Skeletal muscle tissue (tissue), 3 donors: ENCODE measurements at regions not wholly inside any gene's neighbourhood (a gene's known extent, or its start where the extent isn't known, plus 50 kb on each side); places are given as distances from the start of the nearest gene placed in this dataset.
A peak's percentile ranks its signal among the peaks of the same experiment; 100 is the strongest.

Source experiments
- H3K27ac ChIP-seq: one replicate; pipeline ENCODE4 v1.7.0; 2013; ENCODE audit warnings: mild to moderate bottlenecking, low read depth, low read length, inconsistent platforms
- H3K27me3 ChIP-seq, 3 donors: one replicate each; pipeline ENCODE4 v1.7.0; 2013; ENCODE audit warnings: low read length in 3 of 3; ENCODE audit not compliant: control insufficient read depth in 3 of 3, insufficient read depth in 3 of 3
- H3K36me3 ChIP-seq, 3 donors: one replicate each; pipeline ENCODE4 v1.7.0; 2013; ENCODE audit warnings: low read length in 3 of 3; ENCODE audit not compliant: control insufficient read depth in 3 of 3, insufficient read depth in 3 of 3
- H3K4me1 ChIP-seq, 3 donors: one replicate each; pipeline ENCODE4 v1.7.0; 2013; ENCODE audit warnings: low read length in 3 of 3, mild to moderate bottlenecking in 3 of 3; ENCODE audit not compliant: control insufficient read depth in 3 of 3, insufficient read depth in 3 of 3
- H3K4me3 ChIP-seq, 3 donors: one replicate each; pipeline ENCODE4 v1.7.0; 2013; ENCODE audit warnings: low read length in 3 of 3
- H3K9ac ChIP-seq, 3 donors: one replicate each; pipeline ENCODE4 v1.7.0; 2013; ENCODE audit warnings: low read length in 3 of 3, mild to moderate bottlenecking in 3 of 3, moderate library complexity in 2 of 3, low read depth in 1 of 3
- H3K9me3 ChIP-seq, 3 donors: one replicate each; pipeline ENCODE4 v1.7.0; 2013; ENCODE audit warnings: low read length in 3 of 3; ENCODE audit not compliant: control insufficient read depth in 3 of 3
- donor health status: Osteomylitis.

DNA sequence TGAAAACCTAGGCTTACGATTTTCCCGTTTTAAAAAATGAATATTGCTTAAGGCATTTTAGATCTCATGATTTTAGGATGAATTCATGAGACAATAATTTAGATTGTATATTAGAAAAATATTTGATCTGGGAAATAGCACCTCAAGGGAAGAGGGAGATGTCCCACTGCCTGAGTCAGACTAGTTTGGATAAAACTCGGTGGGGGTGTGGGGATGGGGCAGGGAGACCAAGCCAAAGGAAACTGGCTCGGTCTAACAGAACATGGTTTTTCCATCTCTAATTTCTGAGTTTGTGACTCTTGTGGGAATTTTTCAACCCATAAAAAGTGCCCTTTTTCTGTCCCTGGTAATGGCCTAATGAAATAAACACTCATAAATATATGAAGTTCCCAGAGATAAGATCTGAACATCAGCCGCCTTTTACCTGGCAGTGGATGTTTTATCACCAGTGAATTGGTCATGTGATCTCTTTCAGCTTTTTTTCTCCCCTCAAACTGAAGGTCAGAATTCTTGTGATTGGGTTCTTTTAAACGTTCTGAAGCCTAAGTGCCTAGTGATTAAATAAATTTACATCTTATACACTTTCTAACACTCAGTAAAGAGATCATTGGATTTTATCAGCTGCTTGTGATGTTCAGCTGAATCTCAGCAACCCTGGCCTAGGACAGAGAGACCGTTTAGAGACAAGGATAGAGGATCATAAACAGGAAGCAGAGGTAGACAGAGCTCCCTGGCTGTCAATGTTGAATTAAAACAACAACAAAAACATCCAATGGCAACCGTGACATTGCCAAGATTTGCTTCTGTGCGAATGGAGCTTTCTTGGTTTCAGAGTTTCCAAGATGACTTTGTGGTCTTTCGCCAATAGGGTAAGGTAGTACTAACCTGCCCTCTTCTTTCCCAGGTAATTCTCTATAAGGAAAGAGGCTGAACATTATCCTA is 1038.2 kb downstream of the MCTP2 start:
- H3K9me3 ChIP-seq: no peaks in the 10 kb centered on the region
- H3K36me3 ChIP-seq: no peaks in the 10 kb centered on the region
- H3K27me3 ChIP-seq: no peaks in the 10 kb centered on the region
- no peak overlapping the region for H3K9ac ChIP-seq
- H3K27ac ChIP-seq: peak overlapping the region; percentile 64
- no peak overlapping the region for H3K4me3 ChIP-seq
- H3K4me1 ChIP-seq: peaks cover 0 to 14% (median 2%) of the 10 kb centered on the region in 3 donors

DNA sequence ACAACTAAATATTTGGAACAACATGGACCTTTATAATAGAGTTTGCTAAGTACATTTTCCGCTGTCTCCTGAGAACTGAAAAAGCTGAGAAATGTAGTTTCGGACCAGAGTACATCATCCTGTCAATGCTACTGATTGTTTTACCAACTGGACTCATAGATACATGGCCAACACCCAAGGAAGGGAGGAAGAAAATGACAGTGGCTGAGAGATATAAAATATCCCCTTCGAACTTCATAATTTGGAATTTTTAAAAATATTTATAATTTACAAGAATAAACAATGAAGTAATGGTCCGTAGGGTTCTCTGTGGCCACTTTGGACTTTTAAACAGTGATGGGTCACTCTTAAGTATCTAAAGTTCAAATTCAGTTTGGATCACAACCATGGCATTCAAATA is 1042.7 kb downstream of the MCTP2 start:
- Histone ChIP-seq H3K9me3 (no peaks in the 10 kb centered on the region), H3K27me3 (no peaks in the 10 kb centered on the region), H3K27ac (no peak overlapping the region), H3K4me1 (peaks cover 0 to 4% (median 0%) of the 10 kb centered on the region in 3 donors), H3K4me3 (no peak overlapping the region), H3K9ac (no peak overlapping the region), H3K36me3 (no peaks in the 10 kb centered on the region)

GRCh38 chr15:95277266-95277665 is 1045.9 kb downstream of the MCTP2 start:
- H3K36me3 ChIP-seq: no peaks in the 10 kb centered on the region
- no peaks in the 10 kb centered on the region for H3K9me3 ChIP-seq
- H3K4me1 ChIP-seq: peaks cover 0 to 5% (median 0%) of the 10 kb centered on the region in 3 donors
- no peaks in the 10 kb centered on the region for H3K27me3 ChIP-seq
- peak overlapping the region; percentile 23 for H3K27ac ChIP-seq
- H3K9ac ChIP-seq: no peak overlapping the region
- no peak overlapping the region for H3K4me3 ChIP-seq

DNA sequence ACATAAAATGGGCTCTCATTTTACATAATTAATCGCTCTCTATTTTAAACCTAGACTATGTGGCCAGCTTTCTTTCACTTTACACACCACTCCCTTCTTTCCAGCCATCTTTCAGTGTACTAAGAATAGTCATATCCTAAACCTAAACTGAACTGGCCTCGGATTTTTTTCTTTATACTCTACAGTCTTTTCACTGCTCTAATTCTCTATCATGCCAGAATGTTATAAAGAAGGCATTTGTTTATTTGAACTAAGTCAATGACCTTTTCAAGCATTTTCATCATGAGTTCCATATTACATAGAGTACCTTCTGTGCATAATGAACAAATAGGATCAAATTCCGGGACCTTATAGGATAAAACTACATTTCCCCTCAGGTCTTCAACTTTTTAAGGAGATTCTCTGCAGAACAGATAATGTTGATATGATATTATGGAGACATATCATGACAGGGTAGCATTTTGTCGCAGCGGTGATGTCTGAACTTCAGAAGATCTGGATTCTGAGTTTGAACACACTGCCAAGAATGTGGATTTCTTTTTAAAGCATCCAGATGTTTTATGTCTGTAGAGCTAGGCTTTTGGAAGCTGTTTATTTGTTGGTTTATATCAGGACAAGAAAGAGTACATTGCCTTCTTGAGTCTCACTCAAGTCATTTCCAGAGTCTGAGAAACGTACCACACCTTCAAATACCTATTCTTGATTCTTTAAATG is 1047.3 kb downstream of the MCTP2 start:
- no peak overlapping the region for H3K27ac ChIP-seq
- no peaks in the 10 kb centered on the region for H3K9me3 ChIP-seq
- H3K9ac ChIP-seq: no peak overlapping the region

DNA sequence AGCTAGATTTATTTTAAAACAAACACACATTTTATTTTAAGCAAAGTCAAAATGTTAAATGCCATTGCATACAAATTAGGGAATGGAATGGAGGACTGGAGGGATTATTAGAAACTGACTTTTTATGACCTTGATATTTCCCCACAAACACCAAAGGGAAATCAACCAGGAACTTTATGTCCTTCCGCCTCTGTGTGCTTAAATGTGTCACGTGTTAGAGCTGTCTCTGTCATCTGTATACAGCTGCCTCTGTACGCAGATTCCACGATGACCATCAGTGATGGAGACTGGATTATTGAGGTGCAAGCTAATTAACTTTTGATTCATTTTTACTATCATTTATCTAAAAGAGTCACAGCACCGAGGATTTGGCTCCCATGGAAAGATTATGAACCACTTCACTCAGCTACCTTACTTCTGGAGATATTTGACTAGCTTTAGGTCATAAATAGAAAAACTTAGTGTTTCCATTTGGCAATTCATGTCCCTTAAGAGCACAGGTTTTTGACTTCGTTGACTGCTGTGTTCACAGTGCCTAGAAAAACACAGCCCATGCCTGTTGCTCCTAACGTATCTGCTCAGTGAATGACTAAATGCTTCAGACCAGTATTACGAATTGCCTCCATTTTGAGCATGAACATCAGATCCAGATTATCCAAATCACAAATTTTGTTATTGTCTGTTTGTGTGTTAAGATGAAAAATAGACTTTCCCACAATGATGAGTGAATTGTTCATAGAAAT is 1048.1 kb downstream of the MCTP2 start:
- no peak overlapping the region for H3K4me3 ChIP-seq
- H3K27ac ChIP-seq: peak overlapping the region; percentile 22
- no peaks in the 10 kb centered on the region for H3K27me3 ChIP-seq
- no peaks in the 10 kb centered on the region for H3K9me3 ChIP-seq
- no peak overlapping the region for H3K9ac ChIP-seq
- no peaks in the 10 kb centered on the region for H3K36me3 ChIP-seq
- peaks cover 0 to 5% (median 0%) of the 10 kb centered on the region in 3 donors for H3K4me1 ChIP-seq

More for the DNA sequence above, 1047.3 kb downstream of the MCTP2 start:
- no peaks in the 10 kb centered on the region for H3K36me3 ChIP-seq
- no peak overlapping the region for H3K4me3 ChIP-seq
- H3K4me1 ChIP-seq: peaks cover 0 to 5% (median 0%) of the 10 kb centered on the region in 3 donors
- no peaks in the 10 kb centered on the region for H3K27me3 ChIP-seq

DNA sequence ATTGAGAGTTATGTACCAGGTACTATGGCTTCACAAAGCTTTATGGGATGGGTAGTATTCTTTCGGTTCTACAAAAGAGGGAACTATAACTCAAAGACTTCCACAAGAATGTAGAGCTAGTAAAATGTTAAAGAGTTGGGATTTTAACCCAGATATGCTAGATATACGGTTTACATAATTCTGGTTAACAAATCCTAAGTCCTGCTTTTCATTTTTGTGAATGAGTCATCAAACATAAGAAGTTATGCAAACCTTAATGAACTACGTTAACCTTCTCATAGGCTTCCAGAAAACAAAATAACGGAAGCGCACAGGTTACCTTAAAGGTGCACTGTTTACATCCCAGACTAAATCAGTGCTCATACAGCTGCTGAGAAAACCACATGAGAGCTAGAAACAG is 1049.3 kb downstream of the MCTP2 start:
- Histone ChIP-seq H3K36me3 (no peaks in the 10 kb centered on the region), H3K4me3 (no peak overlapping the region), H3K9me3 (no peaks in the 10 kb centered on the region), H3K27me3 (no peaks in the 10 kb centered on the region), H3K27ac (no peak overlapping the region), H3K9ac (no peak overlapping the region), H3K4me1 (peaks cover 0 to 5% (median 0%) of the 10 kb centered on the region in 3 donors)

DNA sequence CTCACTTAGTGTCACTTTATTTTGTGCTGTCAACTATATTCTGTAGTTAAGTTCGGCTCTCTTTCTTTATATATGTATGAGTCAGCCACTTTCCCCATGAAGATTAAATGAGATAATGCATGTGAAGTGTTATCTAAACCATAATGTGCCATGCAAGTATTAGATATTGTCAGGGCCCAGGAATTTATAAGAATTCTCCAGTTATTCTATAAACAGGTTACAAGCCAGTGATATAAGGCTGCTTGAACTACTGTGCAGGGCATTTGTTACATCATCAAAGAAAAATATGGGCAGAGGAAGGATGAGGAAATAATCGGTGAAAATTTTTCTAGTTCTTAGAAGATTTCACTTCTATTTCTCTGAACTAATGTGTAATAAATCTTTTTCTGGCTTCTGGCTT is 1049.0 kb upstream of the NR2F2 start:
- H3K27me3 ChIP-seq: no peaks in the 10 kb centered on the region
- H3K9me3 ChIP-seq: no peaks in the 10 kb centered on the region
- peaks cover 0 to 5% (median 2%) of the 10 kb centered on the region in 3 donors for H3K4me1 ChIP-seq
- H3K4me3 ChIP-seq: no peak overlapping the region
- H3K9ac ChIP-seq: no peak overlapping the region
- no peak overlapping the region for H3K27ac ChIP-seq
- H3K36me3 ChIP-seq: no peaks in the 10 kb centered on the region

- H3K9me3 ChIP-seq: no peaks in the 10 kb centered on the region
- H3K4me1 ChIP-seq: peaks cover 0 to 3% (median 0%) of the 10 kb centered on the region in 3 donors
- H3K36me3 ChIP-seq: no peaks in the 10 kb centered on the region
- no peak overlapping the region for H3K27ac ChIP-seq
- H3K27me3 ChIP-seq: no peaks in the 10 kb centered on the region
- H3K4me3 ChIP-seq: no peak overlapping the region
- no peak overlapping the region for H3K9ac ChIP-seq
These were observed 1046.0 kb upstream of the NR2F2 start for GRCh38 chr15:95284492-95284891.

DNA sequence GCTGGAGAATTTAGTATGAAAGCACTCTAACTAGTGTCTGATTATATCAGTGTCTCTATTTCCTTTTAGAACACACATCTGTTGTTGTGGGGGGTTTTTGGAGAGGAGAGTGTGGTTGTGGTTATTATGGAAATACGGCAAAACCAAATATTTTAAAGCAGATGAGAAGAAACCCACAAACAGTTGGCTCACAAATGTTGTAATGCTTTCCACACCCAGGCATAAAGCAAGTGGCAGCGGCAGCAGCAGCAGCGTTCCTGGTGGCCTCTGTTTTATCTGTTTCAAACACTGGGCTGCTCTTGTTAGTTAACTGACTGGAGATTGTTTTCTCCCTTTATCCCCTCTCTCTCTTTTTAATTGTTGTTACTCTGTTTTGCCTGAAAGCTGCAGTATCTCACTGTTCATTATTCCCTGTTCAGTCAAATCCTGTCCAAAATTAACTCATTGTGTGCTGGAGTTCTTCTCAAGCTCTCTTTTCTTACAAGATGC is 1045.5 kb upstream of the NR2F2 start:
- H3K36me3 ChIP-seq: no peaks in the 10 kb centered on the region
- H3K4me1 ChIP-seq: peaks cover 0 to 3% (median 0%) of the 10 kb centered on the region in 3 donors
- H3K9ac ChIP-seq: no peak overlapping the region
- H3K9me3 ChIP-seq: no peaks in the 10 kb centered on the region
- H3K27me3 ChIP-seq: no peaks in the 10 kb centered on the region
- H3K27ac ChIP-seq: no peak overlapping the region
- H3K4me3 ChIP-seq: no peak overlapping the region
